ENCODE measurements at regions not wholly inside any gene's neighbourhood (a gene's known extent, or its start where the extent isn't known, plus 50 kb on each side); places are given as distances from the start of the nearest gene placed in this dataset.

DNA sequence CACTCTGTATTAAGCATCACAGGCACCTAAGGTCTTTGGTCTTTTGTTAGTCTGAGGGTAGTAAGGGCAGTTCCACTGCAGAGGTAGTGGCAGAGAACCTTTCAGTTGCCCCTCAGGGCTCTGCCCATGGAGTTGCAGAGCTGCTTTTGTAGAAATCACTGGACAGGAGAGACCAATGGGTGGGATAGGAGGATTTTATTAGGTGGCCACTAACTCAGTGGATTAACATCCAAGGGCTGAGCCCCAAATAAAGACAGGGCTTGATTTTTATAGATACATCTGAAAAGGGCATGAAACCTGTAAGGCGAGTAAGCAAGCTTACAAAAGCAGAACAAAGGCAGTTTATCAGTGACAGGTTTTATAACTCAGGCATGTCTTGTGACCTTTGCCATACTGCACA, 1035.4 kb downstream of the SH3BGRL start:
- H3K27ac ChIP-seq = no peak overlapping the region
- no peaks in the 10 kb centered on the region for H4K20me1 ChIP-seq (ENCODE audit: insufficient read depth)
- no peaks in the 10 kb centered on the region for H3K27me3 ChIP-seq (ENCODE audit: insufficient read depth, low read depth)
- H3F3A ChIP-seq (ENCODE audit: insufficient read depth, low read depth) = no peaks in the 10 kb centered on the region
- CTCF ChIA-PET = no interaction called here
- no TSS peak for BruUV-seq (replicated peaks)
- H3K4me1 ChIP-seq (replicated peaks; ENCODE audit: insufficient read depth) = no peaks in the 10 kb centered on the region
- intact Hi-C loops (cut with micrococcal nuclease; ENCODE audit: unreplicated experiment) = no loop called here
- H3K79me2 ChIP-seq (ENCODE audit: low read depth) = no peaks in the 10 kb centered on the region
- no peak for DNase-seq
- POLR2A ChIA-PET (ENCODE audit: unreplicated experiment) = no interaction called here
- H3K9me3 ChIP-seq (ENCODE audit: insufficient read depth, low read depth) = no peaks in the 10 kb centered on the region
- no peaks in the 10 kb centered on the region for H3K36me3 ChIP-seq (ENCODE audit: low read depth)
- H3K4me3 ChIP-seq = no peak overlapping the region
- no peak overlapping the region for H3K4me2 ChIP-seq
- TF ChIP-seq EZH2 (IDR thresholded peaks at IDR 0.05; ENCODE audit: low read depth) = no peak
- TF ChIP-seq, protein P1, sequence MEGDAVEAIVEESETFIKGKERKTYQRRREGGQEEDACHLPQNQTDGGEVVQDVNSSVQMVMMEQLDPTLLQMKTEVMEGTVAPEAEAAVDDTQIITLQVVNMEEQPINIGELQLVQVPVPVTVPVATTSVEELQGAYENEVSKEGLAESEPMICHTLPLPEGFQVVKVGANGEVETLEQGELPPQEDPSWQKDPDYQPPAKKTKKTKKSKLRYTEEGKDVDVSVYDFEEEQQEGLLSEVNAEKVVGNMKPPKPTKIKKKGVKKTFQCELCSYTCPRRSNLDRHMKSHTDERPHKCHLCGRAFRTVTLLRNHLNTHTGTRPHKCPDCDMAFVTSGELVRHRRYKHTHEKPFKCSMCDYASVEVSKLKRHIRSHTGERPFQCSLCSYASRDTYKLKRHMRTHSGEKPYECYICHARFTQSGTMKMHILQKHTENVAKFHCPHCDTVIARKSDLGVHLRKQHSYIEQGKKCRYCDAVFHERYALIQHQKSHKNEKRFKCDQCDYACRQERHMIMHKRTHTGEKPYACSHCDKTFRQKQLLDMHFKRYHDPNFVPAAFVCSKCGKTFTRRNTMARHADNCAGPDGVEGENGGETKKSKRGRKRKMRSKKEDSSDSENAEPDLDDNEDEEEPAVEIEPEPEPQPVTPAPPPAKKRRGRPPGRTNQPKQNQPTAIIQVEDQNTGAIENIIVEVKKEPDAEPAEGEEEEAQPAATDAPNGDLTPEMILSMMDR (conservative IDR thresholded peaks at IDR 0.05) = no peak
- H2AFZ ChIP-seq = no peak overlapping the region
- H3K9me2 ChIP-seq (ENCODE audit: insufficient read depth) = no peaks in the 10 kb centered on the region

Data from PC-9 (cell line).